MV-4-11 (cell line): ENCODE measurements at regions not wholly inside any gene's neighbourhood (a gene's known extent, or its start where the extent isn't known, plus 50 kb on each side); places are given as distances from the start of the nearest gene placed in this dataset.
A peak's percentile ranks its signal among the peaks of the same experiment; 100 is the strongest.

Experiments used
- DNase-seq: peaks from one replicate; lab custom pipeline; 2025; lab: John Stamatoyannopoulos, UW

GRCh38 chr16:76182041-76182635, 95.1 kb upstream of the CNTNAP4 start:
- peak; percentile 45 for DNase-seq

- DNase-seq: no peak
Observed at GRCh38 chr16:76183647-76184046, 93.6 kb upstream of the CNTNAP4 start.

GRCh38 chr16:76190057-76190456, 87.1 kb upstream of the CNTNAP4 start:
- no peak for DNase-seq

- DNase-seq: no peak
Observed at GRCh38 chr16:76190480-76190879, 86.7 kb upstream of the CNTNAP4 start.

DNA sequence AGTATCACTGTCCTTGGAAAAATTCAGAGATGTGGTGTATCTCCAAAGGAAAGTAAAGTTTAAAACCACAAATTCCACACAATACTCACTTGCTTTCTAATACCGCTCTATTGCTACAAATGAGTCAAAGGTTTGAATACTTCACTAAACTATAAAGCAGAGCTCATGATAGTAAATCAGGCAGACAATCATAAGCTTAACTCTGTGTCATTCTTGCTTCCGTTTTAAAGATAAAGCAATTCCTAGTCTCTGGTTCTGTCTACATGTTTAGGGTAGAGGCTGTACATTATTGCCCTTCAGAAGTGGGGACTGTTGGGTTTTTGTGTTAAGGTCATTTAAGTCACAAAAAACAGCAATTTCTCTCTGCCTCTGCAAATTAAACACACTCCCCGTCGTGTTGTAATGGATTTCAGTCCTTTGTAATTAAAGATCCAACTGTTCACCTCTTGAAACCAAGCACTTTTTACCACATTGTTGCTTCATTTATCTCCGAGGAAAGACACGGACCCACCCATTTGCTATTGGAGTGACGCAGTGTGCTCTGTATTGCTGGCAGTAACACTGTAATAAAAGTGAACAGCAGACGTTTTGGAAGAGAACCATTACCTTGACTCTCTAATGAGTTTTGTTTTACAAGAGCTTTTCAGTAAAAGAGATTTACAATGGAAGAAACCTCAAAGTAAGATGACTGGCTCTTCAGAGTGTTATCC, 83.1 kb upstream of the CNTNAP4 start:
- DNase-seq: peak; percentile 73

- DNase-seq: peak; percentile 27
Observed at GRCh38 chr16:76194616-76195015, 82.6 kb upstream of the CNTNAP4 start.

DNA sequence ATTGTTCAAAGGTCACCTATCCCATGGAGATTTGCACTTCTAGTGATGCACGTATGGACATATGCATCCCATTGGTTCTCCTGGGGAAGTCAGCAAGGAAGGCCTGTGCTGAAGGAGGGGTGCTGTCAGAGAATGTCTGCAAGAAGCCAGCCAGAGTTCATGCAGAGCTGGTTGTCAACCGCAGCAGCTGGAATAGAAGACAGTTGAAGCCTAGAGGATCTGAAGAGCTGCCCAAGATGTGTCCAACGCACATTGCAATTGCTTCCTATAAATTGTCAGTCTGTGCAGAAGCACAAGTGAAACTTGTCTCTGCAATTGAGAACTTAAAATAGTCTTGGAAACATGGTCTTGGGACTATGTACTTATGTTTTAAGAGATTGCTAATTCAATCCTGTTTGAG, 82.1 kb upstream of the CNTNAP4 start:
- peak; percentile 89 for DNase-seq

GRCh38 chr16:76195648-76196047, 81.6 kb upstream of the CNTNAP4 start:
- DNase-seq: no peak

GRCh38 chr16:76197900-76198299, 79.3 kb upstream of the CNTNAP4 start:
- DNase-seq: no peak

- no peak for DNase-seq
Observed at GRCh38 chr16:76199681-76200220, 77.5 kb upstream of the CNTNAP4 start.

GRCh38 chr16:76201385-76201784, 75.8 kb upstream of the CNTNAP4 start:
- DNase-seq: peak; percentile 57

- no peak for DNase-seq
Observed at GRCh38 chr16:76204249-76204648, 73.0 kb upstream of the CNTNAP4 start.

- no peak for DNase-seq
Observed at GRCh38 chr16:76207270-76207669, 69.9 kb upstream of the CNTNAP4 start.

GRCh38 chr16:76210157-76210556, 67.0 kb upstream of the CNTNAP4 start:
- DNase-seq: no peak

GRCh38 chr16:76213860-76214259, 63.3 kb upstream of the CNTNAP4 start:
- no peak for DNase-seq

DNA sequence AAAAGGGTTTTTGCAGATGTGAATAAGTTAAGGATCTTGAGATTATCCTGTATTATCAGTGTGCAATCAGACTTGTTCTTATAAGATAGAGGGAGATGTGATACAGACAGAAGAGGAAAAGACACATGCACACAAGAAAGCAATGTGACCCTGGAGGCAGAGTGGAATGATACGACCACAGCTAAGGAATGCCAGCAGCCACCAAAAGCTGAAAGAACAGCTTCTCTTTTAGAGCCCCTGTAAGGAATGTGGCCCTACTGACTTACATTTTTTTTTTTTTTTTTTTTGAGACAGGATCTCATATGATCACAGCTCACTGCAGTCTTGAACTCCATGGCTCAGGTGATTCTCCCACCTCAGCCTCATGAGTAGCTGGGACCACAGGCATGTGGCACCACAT, 62.3 kb upstream of the CNTNAP4 start:
- no peak for DNase-seq

DNA sequence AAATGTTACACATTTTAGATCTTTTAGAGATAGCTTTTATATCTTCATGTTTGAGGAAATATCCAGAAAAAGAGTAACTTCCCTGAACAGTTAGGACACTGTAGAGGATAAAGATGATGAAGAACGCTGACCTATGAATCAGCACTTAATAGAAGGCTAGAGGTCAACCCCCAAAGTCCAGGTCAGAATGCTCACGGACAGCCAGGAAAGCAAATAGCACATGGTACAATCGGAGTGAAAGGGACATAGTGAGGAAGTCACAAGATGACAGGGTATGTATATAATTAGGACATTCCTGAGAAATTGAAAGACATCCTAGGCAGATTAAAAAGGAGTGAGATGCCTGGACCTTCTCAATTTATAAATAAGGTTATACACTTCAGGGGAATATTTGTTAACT, 55.1 kb upstream of the CNTNAP4 start:
- no peak for DNase-seq

DNA sequence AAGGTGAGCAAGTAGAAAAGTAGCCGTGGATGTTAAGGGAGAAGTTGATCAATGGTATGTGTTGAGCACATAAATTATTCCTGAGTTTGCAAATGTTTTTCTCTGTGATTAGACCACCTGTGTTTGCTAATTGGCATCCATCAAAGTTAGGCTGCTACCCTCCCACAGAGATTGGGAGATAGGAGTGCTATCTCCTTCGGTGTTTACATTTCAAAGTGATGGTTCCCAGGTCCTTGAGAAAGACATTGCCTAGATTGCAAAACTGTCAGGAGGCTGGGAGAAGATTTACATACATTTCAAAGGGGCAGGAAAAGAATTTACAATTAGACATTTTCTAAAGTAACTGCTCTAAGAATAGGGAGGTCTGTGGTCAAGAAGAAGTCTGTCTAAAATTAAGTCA, 54.3 kb upstream of the CNTNAP4 start:
- no peak for DNase-seq

GRCh38 chr16:76226011-76226410, 51.2 kb upstream of the CNTNAP4 start:
- DNase-seq: no peak

DNA sequence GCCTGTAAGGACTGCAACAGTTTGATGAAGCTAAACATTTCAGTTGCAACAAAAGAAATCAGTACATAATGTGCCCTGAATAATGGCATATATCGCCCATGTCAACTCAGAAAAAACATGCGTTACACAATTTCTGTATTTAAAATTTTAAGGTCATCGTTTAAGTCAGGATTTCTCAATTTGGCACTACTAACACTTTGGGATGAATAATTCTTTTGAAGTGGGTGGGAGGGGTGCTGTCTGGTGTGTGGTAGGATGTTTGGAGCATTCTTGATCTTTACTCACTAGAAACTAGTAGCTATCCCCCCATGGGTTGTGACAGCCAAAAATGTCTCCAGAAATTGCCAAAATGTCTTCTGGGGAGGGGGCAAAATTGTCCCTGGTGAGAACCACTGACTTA, 50.7 kb upstream of the CNTNAP4 start:
- DNase-seq: no peak
